Activated gamma-delta T cell treated with Interleukin-2 at 50 U/mL for 16 hours (primary cell): ENCODE measurements at regions not wholly inside any gene's neighbourhood (a gene's known extent, or its start where the extent isn't known, plus 50 kb on each side); places are given as distances from the start of the nearest gene placed in this dataset.
"Not testable (repeated sequence)": the region's sequence is repeated elsewhere in the genome, so short reads cannot be mapped to it uniquely, and the experiment has no call there.

Source experiments
- DNase-seq: peaks from one replicate; pipeline ENCODE4 v3.0.0-alpha.2; 2020

GRCh38 chr11:28961726-28962125 is 853.5 kb downstream of the METTL15 start:
- DNase-seq: no peak

GRCh38 chr11:28956446-28956845 is 848.3 kb downstream of the METTL15 start:
- DNase-seq: no peak

GRCh38 chr11:28951191-28951590 is 843.0 kb downstream of the METTL15 start:
- no peak for DNase-seq

GRCh38 chr11:28939381-28939780 is 831.2 kb downstream of the METTL15 start:
- DNase-seq: no peak

GRCh38 chr11:28938091-28938490 is 829.9 kb downstream of the METTL15 start:
- DNase-seq: no peak

GRCh38 chr11:28932940-28933339 is 824.8 kb downstream of the METTL15 start:
- no peak for DNase-seq

- no peak for DNase-seq
These were observed 815.8 kb downstream of the METTL15 start for GRCh38 chr11:28924004-28924403.

- no peak for DNase-seq
These were observed 814.3 kb downstream of the METTL15 start for GRCh38 chr11:28922386-28922981.

- no peak for DNase-seq
These were observed 811.0 kb downstream of the METTL15 start for GRCh38 chr11:28919194-28919593.

GRCh38 chr11:28913883-28914282 is 805.7 kb downstream of the METTL15 start:
- no peak for DNase-seq

GRCh38 chr11:28911829-28912228 is 803.6 kb downstream of the METTL15 start:
- DNase-seq: no peak

- DNase-seq: no peak
These were observed 802.7 kb downstream of the METTL15 start for GRCh38 chr11:28910926-28911325.

- DNase-seq: no peak
These were observed 795.5 kb downstream of the METTL15 start for GRCh38 chr11:28903716-28904115.

GRCh38 chr11:28900427-28900826 is 792.2 kb downstream of the METTL15 start:
- DNase-seq: no peak

GRCh38 chr11:28899706-28900105 is 791.5 kb downstream of the METTL15 start:
- no peak for DNase-seq

- DNase-seq: not testable (repeated sequence)
These were observed 782.4 kb downstream of the METTL15 start for GRCh38 chr11:28890601-28891040.

GRCh38 chr11:28887681-28888080 is 779.5 kb downstream of the METTL15 start:
- no peak for DNase-seq

- no peak for DNase-seq
These were observed 771.7 kb downstream of the METTL15 start for GRCh38 chr11:28879869-28880268.

GRCh38 chr11:28878025-28878424 is 769.8 kb downstream of the METTL15 start:
- no peak for DNase-seq

- no peak for DNase-seq
These were observed 769.2 kb downstream of the METTL15 start for GRCh38 chr11:28877340-28877739.

GRCh38 chr11:28874706-28875105 is 766.5 kb downstream of the METTL15 start:
- DNase-seq: no peak

GRCh38 chr11:28871090-28871489 is 762.9 kb downstream of the METTL15 start:
- no peak for DNase-seq

GRCh38 chr11:28863422-28863821 is 755.2 kb downstream of the METTL15 start:
- no peak for DNase-seq

GRCh38 chr11:28860893-28861292 is 752.7 kb downstream of the METTL15 start:
- DNase-seq: no peak

- no peak for DNase-seq
These were observed 749.9 kb downstream of the METTL15 start for GRCh38 chr11:28858076-28858475.
